GM19452 (cell line): ENCODE measurements at regions not wholly inside any gene's neighbourhood (a gene's known extent, or its start where the extent isn't known, plus 50 kb on each side); places are given as distances from the start of the nearest gene placed in this dataset.

ENCODE experiments used
- ATAC-seq: cut with Tn5 transposase; IDR thresholded peaks from one replicate; pipeline ENCODE4 v1.9.1; 2021; ENCODE audit not compliant: unreplicated experiment

DNA sequence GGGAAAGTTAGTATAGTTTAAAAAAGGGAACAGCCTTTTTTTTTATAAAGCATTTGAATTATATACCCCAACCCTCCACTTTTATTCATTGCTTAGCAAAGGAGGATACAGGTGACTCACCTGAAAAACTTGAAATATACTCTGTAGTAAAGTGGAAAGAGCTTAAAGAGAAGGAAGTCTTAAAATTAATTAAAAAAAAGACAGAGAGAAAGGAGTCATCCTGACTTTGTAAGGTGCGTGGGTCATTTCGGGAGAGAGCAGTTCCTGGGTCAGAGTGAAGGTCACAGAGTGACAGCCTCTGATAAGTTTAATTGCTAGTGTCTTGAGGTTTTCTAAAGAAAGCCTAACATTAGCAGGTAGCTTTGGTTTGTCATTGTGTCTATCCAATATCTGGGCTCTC is 310.3 kb downstream of the KLF5 start:
- no peak for ATAC-seq

DNA sequence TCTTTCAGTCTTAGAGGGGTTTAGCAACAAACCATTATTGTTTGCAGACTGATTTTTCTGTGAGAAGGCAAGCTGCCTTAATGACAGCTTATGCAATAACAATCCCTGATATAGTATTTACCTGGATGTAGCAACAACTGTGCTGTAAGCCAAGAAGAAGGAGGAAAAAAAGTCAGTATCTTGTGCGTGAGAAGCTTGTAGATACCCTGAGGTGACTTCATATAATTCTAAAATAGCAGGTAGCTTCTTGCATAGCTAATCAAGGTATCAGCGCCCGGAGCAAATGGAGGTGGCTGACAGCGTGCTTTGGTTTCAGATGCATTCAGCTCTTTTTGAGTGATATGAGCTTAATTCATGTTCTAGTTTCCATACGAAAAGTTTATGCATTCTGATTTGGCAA is 309.8 kb downstream of the KLF5 start:
- no peak for ATAC-seq

DNA sequence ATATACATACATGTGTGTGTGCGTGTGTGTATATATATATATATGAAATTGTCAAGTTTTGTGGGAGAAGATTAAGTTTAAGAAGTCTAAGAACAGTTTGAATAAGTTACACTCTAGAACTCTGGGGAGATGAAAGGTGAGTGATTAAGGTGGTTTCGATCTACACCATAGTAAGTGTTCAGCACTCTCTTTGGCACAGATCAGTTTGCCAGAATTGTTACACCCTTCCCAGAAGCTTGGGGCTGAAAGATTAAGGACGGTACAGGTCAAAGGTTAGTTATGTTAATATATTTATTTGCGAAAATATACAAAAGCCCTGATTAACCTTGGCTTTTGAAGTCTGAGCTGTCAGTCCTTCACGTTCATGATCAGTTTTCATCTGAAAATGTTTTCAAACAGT is 309.1 kb downstream of the KLF5 start:
- ATAC-seq: no peak

DNA sequence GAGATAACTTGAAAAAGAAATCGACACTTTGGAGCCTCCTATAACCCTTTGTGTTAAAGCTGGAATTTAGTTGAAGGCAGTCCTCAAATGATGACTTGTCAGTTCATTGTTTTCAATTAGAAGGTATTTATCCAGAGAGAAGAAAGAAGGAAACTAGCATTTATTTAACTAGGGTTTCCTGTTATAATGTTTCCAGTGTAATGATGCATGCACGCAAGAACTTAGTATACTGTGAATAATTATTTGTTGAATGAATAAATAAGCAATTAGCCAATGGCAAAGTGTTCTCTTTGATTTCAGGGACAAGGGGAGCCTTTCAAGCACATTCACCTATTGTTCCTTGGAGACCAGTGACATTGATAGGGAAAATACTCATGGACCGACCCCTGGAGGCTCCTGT is 307.4 kb downstream of the KLF5 start:
- no peak for ATAC-seq

DNA sequence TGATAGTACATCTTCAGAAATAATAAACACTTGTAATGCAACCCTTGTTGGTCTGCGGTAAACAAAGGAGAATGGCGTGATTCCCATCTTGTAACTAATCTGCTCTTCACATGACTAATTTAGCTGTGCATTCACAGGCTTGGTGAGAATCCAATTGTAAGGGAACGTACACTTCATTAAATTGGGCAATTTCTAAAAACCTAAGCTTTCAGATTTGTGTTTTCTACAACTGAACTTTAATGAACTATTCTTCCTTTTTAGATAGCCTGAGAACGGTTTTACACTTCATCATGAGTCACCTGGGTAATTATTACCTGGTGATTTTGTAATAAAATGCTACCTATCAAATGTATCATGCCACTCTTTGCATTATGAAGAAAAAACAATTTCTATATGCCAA is 306.9 kb downstream of the KLF5 start:
- ATAC-seq: no peak

DNA sequence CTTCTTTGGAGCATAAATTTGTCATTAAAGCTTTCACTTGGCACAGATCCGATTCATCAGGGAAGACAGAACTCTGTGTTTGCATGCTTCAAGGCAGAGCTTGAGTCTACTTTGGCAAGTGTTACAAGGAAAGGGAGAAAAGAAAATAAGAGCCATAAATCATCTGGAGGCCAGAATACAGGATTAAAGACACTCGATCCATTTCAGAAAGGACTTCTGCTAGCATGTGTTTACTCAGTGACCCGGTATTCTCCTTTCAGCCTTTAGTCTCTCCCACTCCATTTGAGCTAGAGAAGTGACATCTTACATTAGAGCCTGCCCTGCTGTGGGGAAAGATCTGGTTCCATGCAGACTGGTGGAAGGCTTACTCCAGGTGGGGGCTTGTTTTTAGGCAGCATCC is 306.4 kb downstream of the KLF5 start:
- no peak for ATAC-seq

DNA sequence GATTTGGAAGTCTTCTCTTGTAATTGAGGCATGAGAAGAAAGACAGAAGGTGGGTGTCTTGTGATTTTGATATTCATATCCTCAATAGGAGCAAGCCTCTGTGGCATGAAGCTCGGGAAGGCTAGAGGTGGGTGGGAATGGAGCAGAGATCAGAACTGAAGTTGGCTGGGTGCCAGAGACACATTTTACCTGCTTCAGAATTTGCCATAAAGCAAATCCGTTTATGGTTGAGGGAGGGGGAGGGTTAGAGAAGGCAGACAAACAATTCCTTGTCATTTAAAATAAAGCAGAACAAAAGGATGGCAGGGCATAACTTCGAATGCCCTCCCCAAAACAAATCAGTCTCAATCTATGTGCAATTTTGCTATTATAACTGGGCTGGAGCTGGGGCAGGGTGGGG is 305.9 kb downstream of the KLF5 start:
- ATAC-seq: no peak

DNA sequence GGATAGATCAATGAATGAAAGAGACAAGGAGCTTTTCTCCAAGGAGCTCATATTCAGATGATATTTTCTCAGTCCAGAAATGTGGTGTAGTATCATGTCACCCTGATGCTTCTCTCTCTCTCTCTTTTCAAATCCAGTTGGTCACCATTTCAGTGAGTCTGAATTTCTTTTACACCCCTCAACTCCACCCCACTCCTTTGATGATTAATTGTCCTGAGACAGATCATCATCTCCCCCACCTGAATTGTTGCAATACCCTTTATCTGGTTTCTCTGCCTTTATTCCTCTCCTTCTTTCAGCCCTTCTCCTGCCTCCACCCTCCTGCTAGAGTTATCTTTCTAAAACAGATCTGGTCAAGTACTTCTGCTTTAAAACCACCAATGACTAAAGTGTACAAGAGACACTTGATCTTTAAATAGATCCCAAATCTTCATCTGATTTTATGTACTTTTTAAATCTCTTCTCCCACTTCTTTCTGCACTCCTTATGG is 299.8 kb downstream of the KLF5 start:
- ATAC-seq: no peak

DNA sequence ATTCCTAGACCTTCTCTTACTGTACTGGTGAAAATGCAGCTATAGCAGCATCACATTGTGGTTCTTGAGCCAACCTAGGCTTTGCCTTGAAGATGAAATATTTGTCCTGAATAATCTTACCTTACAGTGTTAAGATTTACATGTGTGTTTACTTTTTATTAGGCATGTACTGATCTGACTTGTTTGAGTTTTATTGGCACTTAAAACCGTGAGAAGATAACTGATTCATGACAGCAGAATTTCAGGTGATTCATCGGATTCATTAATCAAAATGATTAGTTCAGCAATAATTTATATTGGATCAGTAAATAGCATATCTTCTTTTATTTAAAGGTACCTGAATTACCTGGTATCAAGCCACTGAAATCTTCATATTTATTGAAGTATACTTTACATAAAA is 296.3 kb downstream of the KLF5 start:
- ATAC-seq: no peak

DNA sequence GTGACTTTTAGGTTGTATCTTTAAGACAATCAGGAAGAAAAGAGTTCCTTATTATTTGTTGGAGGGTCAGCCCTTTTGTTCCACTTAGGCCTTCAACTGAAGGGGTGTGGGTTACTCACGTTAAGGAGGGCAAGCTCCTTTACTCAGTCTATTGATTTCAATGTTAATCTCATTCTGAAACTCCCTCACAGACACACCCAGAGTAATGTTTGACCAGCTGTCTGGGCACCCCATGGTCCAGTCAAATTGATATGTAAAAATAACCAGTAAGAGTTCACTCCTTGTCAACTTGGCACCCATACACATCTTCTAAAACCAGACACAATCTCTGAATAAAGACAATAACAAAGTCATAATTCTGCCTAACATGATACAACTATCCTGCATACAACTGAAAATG is 292.9 kb downstream of the KLF5 start:
- no peak for ATAC-seq

DNA sequence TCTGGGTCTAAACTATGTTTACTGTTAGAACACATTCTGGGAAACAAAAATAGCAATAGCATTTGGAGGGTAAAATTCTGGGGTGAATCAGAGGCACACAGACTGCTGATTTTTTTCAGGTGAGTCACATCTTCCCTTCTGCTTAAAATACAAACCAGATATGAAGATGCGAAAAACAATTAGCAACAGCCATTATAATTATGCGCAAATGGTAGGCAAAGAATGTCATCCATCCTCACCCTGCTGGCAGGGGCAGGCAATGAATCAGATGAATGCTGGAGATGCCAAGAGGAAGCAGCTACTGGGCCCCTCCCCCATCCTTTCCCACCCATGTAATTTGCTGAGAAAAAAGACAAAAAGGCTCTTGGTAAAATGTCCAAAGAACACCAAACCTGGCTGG is 282.9 kb downstream of the KLF5 start:
- no peak for ATAC-seq

DNA sequence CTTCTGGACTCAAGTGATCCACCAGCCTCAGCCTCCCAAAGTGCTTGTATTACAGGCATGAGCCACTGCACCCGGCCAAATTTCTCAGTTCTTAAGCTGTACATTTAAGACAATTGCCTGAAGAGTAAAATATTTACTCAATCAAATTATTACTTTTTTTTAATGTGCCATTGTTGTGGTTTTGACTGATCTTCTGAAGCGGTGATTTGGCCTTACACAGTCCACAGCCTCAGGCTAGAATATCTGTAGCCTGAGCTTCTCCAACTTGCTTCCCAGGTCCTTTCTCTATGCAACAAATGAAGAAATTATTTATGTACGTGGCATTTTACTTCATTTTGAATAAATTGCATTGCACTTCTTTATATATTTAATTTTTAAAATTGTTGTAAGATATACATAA is 281.3 kb downstream of the KLF5 start:
- ATAC-seq: no peak

DNA sequence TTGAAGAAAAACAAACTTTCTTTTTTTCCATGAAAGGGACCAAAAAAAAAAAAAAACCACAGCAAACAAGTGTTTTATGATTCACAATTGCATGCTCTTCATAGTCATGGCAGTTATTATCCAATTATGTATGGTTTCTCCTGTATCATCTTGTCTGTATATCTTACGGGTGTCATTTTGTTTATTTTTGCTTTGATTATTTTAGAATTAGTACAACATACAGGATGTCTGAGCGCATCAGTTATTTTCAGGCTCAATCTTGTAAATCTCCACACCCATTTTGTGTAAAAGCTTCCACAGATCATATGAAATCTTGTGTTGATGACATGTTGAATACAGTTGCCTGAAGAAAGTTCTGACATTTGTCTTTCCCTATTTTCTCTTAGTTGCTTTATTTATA is 280.3 kb downstream of the KLF5 start:
- ATAC-seq: no peak

DNA sequence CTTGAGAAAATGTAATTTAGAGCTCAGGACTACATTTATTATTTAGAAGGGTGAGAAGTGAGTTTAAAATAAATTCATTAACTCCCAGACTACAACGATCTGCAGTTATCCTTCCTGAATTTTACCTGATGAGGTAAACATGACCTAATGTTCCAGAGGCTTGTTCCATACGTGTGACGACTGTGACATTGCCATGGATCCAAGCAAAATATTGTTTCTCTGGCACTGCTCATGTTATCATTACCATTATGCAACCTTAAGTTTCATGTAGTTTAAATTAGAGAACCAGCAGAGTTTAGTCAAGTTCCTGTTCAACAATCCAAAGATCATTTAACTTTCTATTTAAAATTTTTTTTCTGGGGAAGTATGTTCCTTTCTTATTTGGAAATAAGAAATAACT is 279.6 kb downstream of the KLF5 start:
- no peak for ATAC-seq

DNA sequence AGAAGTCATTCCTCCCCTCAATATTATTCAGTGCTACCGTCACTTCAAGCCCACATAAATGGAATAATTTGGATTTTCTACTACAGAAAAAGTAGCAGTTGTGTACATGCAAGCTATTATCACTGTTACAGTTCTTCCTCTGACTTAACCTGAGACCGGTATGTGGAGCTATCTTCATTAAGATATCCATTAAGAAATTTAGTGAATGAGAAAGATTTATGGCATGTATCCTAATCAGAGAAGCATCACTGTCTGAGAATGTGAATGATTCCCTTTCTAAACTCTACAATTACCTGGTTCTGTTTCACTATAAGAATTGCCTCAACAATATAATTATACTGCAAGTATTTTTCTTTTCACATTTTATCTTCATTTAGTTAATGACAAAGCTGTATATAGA is 278.7 kb downstream of the KLF5 start:
- no peak for ATAC-seq

DNA sequence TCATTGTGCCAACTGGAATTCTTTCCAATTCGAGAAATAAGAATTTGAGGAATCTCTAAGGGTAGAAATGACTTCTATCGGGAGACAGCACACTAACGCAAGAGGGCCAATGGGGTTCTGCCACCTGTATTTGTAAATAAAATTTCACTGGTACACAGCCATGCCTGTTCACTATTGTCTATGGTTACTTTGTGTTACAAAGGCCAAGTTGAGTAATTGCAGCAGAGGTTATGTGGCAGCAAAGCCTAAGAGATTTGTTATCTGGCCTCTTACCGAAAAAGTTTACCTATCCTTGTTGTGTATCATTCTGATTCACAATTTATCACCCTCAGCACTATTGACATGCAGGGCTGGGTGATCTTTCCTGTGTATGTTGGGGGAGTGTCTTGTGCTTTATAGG is 278.0 kb downstream of the KLF5 start:
- no peak for ATAC-seq

DNA sequence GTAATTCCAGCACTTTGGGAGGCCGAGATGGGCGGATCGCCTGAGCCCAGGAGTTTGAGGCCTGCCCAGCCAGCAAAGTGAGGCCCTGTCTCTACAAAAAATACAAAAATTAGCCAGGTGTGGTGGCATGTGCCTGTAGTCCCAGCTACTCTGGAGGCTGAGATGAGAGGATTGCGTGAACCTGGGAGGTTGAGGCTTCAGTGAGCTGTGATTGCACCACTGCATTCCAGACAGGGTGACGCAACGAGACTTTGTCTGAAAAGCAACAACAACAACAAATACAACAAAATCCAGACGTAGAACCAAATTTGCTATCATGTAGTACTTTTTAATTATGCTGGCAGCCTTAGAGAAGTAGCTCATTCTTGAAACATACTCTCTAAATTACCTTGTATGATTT is 277.1 kb downstream of the KLF5 start:
- ATAC-seq: no peak

DNA sequence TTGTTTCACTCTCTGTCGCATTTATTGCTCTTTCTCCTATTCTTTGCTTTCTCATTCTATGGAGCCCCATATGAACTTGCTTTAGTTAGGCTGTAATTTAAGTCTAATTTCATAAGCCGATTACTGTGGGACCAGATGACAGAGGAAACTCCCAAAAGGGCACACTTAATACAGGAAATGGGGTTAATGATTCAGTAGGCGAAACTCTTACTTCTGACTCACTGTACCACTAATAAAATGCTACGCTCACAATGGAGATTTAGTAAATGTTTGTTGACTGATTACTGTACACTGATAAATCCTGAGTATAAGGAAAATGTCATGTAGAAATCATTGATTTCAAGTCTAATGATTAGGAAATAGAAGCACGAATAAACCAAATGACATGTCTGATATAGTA is 276.4 kb downstream of the KLF5 start:
- peak; percentile 99 for ATAC-seq

DNA sequence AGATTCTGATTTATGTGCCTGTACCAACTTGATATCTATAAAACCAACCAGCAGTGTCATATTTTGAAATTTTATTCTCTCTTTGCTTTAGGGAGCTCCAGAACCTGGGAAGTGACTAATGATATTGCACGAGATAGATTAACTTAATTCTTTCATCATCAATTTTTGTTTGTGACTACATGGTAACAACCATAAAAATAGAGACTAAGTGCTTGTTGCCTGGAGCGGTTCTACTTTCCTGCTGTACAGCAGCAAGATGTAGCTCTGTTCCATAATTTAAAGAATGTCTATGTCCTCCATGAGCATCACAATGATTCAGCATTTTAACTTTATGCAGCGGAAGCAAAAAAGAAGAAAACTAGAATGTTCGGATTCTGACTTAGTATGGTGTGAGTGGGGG is 275.6 kb downstream of the KLF5 start:
- ATAC-seq: no peak

DNA sequence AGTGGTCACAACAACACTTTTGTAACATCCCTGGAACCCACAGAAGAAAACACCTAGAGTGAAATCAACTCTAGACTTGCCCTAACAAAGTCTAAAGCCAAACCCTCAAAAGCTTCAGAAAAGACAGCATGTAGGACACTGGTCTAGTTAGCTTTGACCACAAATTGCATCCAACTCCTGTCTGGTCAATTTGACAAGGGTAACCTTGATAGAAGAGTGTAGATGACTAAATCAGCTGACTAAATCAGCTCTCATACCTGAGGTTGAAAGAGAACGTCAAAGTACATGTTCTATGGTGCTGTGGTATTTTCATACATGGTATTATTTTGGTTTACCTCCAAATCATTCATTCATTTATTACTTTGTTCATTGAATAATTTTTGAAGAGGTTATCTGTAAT is 272.8 kb downstream of the KLF5 start:
- ATAC-seq: no peak

DNA sequence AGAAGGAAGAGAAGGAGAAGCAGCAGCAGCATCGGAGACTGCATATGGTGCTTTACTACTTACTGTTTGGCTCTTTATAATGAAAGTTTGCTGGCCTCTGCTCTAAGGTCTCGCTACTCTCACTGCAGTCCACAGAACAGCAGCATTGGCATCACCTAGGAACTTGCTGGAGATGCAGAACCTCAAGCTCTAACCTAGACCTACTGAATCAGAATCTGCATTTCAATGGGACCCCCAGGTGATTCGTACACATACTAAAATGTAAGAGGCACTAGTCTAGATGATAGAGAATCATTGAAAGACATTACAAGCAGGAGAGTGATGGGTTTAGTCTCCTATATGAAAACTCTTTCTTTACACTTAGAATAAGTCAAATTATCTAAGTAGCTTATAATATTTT is 270.6 kb downstream of the KLF5 start:
- no peak for ATAC-seq

DNA sequence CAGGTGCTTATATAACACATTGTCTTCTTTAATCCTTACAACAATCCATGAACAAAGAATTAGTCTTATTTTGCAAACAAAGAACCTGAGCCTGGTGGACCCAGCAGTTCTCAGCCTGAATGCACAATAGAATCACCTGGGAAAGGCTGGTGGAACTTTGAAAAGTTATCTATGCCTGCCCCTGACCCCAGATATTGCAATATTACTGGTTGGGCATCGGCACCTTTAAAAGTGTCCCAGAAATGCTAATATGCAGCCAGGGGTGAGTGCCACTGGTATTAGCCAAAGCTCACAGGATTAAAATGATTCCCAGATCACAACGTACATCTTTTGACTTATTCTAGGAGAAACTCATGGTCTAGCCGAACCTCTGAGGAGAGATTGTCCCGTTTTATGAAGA is 268.8 kb downstream of the KLF5 start:
- ATAC-seq: no peak

DNA sequence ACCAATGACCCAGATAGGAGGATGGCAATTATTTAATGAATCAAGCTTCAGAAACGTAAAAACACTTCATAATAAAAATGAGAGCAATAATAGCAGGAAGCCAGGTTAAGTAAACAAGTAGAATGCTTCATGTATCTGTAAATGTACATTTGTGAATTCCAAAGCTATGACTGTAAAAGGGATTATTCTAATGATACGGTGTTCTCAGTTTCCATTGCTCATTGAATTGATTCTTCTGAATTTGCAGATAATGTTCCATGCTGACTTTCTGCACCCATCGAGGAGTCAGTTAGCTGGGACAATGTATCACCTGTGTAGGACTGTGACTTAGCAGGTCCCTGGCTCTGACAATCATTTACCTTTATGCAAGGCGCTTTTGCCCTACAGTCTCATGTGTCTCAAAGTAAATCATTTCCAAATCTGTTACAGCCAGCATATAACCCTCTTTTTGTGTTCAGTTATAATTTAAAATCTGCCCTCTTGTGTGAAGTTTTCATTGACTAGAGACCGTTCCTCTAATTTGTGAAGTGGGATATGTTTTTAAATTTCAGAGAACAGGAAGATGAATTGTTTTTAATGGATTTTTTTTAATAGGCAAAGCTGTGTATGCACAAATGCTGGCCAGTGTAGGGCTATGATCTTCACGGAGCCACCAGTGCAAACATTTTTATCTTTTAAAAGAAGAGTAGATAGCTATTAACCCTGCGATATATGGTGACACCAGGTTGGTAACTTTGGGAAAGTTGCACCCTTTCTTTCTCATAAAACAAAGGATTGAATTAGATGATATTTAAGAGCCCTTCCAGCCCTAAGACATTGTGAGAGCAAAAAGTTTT is 267.1 kb downstream of the KLF5 start:
- peak; percentile 86 for ATAC-seq
